ENCODE measurements at regions not wholly inside any gene's neighbourhood (a gene's known extent, or its start where the extent isn't known, plus 50 kb on each side); places are given as distances from the start of the nearest gene placed in this dataset.

GRCh38 chr18:10402871-10403559, 51.4 kb upstream of the APCDD1 start:
- no peak for DNase-seq

DNA sequence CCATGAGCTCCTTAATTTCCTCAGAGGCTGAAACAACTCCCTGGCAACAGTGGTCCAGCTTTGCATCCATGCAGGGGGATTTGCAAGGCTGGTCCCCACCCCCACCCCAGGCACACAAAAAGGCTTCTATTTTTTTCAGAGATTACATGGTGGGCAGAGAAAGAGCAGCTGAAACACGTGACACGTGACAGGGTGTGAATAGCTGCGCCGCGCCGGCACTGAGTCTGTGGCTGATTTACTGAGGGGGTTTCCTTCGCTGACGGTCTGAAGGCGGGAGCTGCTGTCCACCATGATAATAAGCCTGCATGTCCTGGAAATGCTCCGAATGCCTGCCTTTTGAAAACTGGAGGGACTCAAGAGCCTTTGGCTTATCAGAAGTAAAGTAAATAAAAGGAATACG, 50.7 kb upstream of the APCDD1 start:
- DNase-seq: peak; percentile 33

DNA sequence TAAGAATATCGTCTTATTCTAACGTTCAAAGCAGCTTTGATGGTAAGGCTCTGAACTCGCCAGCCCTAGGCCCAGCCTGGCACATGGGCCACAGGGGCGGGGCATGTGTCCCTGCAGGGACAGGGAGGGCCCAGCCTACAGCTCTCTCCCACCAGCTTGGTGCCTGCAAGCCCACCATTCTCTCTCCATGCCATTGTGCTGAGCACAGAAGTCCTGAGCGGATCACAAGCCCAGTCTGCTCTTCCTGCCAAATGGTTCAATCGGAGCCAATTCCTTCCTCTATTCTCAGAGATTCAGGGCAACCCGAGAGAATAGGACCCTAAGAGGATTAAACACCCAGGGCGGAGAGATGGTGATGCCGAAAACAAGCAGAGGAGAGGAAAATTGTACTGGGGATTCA, 50.3 kb upstream of the APCDD1 start:
- no peak for DNase-seq

Data from right hindlimb (tissue), 1 donor.